Dermis microvascular lymphatic vessel endothelial cell (primary cell): ENCODE measurements at regions not wholly inside any gene's neighbourhood (a gene's known extent, or its start where the extent isn't known, plus 50 kb on each side); places are given as distances from the start of the nearest gene placed in this dataset.

Source experiments
- DNase-seq, 2 donors: peaks; one replicate each; pipeline versions ENCODE4 v3.0.0 to v3.0.0-alpha.2; 2010; ENCODE audit warnings: low read depth in 2 of 2

- DNase-seq = no peak
These were observed 260.8 kb upstream of the NCAM2 start for GRCh38 chr21:20737227-20737913.

- no peak for DNase-seq
These were observed 258.8 kb upstream of the NCAM2 start for GRCh38 chr21:20739421-20739820.

DNA sequence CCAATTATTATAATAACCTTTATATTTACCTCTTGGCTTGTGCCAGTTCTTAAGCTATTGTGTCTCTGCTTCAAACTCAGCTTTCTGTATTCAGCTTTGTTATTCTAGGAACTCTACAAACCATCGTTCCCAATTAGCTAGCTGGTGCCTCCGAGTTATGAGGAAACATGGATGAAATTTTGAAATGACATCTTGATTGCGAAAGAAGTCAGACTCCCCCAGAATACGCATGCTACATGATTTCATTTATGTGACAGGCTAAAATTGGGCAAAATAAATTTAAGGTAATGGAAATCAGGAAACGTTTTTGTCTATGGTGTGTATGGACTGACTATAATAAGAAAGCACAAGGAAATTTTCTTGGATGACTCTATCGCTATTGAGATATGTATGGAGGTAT lies 256.8 kb upstream of the NCAM2 start:
- DNase-seq = no peak

DNA sequence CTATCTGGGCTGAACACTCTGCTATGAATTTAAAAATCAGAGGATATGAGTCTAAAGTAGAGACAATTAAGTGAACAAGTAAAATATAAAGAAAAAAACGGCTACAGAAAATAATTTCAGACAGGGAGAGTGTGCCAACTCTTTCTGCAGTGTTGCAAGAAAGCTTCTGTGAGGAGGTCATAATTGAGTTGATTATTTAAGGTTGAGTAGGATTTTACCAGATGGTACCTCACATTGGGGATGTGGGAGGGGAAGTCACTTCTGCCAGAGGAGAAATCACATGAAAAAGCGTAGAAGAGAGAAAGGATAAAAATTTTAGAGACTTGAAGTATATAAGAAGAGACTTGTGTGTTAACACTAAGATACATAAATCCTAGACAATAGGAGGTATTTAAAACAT lies 238.0 kb upstream of the NCAM2 start:
- DNase-seq = no peak

DNA sequence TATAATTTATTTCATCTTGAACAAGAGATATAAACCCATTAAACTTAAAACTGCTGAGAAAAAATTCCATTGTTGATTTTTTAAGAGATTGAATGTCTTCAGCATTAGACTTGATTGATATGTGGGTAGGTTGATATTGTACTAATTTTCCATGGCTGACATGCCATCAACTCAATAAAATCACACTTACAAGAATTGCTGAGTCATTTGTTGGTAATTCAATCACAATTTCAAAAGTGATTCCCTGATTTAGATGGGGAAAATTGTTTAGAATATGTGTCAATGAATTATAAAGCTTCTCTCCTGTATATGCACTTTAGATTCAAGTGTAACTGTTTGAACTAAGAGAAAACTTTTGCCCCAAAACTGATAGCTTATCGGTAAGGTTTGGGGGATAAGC lies 223.5 kb upstream of the NCAM2 start:
- DNase-seq = no peak

DNA sequence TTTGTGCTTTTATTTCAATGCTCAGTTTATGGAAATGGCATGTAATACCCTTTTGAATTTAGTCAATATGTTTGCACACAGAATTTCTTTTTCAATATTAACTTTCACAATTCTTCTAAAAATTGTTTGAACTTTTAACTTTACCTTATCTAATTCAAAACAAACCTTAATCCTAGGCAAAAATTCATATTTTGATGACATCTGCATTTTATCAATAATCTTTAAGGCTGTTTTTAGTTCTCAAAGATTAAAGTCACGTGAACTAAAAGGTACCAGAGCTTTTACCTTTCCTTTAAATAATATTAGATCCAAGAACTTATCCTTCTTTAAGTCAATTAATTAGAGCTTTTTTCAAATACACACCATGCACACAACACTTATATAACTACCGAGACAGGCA lies 218.9 kb upstream of the NCAM2 start:
- no peak for DNase-seq

GRCh38 chr21:20783611-20784010 lies 214.6 kb upstream of the NCAM2 start:
- no peak for DNase-seq

DNA sequence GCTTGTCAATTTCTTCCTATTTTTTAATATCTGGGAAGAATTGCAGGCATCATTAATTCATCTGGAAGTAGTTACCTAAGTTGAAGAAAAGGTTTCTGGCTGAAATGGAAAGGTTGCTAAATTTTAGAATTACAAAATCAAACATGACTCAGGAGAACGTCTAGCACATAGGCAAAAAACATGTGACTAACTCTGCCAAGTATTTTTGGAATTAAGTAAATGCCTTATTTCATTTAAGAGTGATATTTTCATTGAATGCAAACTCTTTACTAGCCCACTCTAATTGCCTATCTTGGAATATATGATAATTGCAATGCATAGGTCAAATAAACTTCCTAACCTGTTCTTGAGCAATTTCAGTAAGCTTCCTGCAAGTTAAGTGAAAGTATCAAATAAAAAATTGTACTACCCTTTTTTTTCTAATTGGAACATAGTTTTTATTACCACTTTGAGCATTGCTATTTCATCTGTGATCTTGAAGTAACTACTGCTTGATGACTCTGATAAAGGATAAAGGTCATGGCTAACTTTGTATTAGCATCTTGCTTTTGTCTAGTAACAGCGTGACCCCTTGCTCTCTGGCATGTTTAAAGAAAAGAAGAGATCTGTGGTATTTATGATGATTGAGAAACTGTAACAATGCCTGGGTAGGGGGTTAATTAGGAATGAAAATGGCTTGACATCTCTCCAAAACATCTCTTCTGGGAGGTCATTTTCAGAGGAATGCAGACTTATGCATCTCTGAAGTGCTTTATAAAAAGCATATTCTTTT lies 208.3 kb upstream of the NCAM2 start:
- DNase-seq = no peak

- no peak for DNase-seq
These were observed 198.1 kb upstream of the NCAM2 start for GRCh38 chr21:20800106-20800505.

- no peak for DNase-seq
These were observed 196.0 kb upstream of the NCAM2 start for GRCh38 chr21:20802201-20802600.

DNA sequence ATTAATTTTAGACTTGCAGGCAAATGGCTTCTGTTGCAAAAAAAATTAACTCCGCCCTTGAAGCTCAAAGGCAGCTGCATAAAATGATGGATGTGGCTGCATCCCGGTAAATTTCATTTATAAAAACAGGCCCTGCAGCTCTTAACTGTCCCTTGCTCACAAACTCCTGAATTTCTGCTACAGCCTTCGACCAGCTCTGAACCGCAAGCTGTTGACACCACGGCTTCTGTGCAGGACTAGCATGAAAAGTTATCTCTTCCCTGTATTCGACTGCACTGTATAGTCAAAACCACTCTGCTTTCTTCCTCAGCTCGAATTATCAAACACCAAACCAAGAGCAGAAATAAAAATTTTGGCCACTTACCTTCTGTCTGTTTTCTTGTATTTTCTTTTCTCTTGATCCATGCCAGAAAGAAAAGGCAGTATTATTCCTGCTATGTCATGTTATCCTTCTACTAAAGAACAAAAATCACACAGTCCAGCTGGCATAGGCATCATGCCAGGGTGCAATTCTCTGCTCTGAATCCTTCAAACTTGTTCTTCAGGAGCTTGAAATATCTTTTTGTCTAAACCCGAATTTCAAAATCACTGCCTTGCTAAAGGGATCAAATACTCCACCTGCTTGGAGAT lies 195.5 kb upstream of the NCAM2 start:
- no peak for DNase-seq

DNA sequence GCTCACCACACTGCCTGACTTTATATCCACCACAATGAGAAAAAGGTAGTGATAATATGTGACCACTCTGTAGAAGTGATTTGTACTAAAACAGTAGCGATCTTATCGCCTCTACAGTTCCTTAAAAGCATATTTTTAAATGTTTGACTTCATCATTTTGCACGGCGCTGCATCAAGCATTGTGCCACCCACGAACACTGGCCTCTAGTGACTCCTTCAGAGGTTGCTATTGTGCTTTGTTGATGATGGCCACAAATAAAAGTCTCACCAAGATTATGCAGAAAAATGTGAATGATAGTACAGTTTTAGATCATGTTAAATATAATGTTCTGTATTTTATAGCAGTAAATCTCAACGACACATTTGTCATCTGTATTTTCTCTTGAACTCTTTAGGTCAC lies 186.5 kb upstream of the NCAM2 start:
- DNase-seq = no peak

DNA sequence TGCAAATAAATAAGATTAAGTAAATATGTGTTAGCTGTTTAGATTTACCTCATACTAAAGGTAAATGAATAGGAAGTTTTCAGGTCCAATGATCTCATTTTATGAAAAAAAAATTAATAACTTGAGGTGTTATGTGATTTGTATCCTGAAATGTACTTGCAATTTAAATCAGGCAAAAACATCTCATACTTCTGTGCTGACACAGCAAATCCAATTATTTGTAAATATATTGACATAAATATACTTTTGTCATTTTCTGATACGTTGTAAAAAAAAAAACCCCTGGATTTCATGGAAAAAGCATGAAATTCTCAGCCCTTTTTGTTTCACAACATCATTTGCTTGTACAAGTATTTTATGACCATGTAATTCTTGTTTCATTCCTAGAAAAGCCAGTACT lies 184.1 kb upstream of the NCAM2 start:
- no peak for DNase-seq

- DNase-seq = no peak
These were observed 175.5 kb upstream of the NCAM2 start for GRCh38 chr21:20822666-20823065.

GRCh38 chr21:20852866-20853265 lies 145.3 kb upstream of the NCAM2 start:
- no peak for DNase-seq

DNA sequence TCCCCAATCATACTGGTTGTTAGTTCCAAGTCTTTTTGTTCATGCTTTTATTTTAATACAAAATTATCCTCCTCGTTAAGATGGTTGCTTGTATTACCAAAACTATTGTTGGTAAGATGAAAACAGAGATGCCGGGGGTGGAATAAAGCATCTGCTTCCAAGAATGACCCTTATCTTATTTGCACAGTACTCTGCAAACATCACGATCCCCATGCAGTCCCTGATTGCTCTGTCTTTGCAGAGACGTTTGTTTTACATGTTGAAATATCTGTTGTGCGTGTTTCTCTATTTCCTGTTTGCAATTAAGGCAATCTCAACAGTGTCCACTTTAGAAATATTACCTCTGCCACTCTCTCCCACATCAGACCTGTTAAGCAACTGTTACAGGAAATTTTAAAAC lies 141.3 kb upstream of the NCAM2 start:
- DNase-seq = no peak

DNA sequence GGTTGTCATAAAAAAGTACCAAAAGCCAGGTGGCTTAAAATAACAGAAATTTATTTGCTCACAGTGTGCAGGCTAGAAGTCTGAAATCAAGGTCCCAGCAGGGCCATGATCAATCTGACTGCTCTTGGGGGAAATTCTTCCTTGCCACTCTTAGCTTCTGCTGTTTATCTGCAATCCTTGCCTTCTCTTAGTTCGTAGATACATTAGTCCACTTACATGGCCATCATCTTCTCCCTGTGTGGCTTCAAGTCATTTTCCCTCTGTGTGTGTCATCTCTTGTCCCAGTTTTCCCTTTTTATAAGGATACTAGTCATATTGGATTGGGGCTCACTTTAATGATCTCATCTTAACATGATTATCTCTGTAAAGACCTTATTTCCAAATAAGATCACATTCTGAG lies 124.0 kb upstream of the NCAM2 start:
- DNase-seq = no peak

DNA sequence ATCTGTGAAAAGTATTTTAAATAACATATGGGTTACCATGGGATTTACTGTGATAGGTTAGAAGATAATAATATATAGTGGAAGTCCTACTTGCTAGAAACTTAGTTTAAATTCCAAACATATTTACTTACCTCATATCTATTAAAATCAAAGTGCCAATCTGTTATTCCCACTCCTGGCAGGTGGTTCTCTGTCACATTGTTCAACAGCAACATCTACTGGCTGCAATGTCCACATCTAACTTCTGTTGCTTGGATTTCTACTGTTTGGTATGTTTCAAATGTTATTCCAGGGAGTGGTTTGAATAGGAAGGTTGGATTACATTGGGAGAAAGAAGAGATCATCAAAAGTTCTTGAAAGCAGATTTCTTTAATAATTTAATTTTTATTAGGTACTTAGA lies 122.5 kb upstream of the NCAM2 start:
- DNase-seq = no peak

DNA sequence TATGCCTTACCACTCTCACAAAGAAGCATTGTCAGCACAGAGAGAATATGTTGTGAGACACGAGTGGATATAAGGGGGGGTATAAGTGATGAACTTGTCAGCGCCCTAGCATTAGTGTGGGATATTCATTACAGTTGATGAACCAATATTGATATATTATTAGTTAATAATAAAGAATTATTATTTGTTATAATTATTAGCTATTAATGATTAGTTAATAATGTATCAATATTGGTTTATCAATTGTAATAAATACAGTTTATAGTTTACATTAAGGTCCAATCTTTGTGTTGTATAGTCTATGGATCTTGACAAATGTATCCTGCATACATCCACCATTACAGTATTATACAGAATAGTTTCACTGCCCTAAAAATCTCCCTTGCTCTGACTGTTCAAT lies 120.2 kb upstream of the NCAM2 start:
- DNase-seq = no peak

- peak in 1 of 2 donors; percentile 2 for DNase-seq
These were observed 115.5 kb upstream of the NCAM2 start for GRCh38 chr21:20882462-20883407.

- no peak for DNase-seq
These were observed 114.8 kb upstream of the NCAM2 start for GRCh38 chr21:20883408-20883800.

- DNase-seq = no peak
These were observed 95.7 kb upstream of the NCAM2 start for GRCh38 chr21:20902511-20902910.
